ENCODE measurements at regions not wholly inside any gene's neighbourhood (a gene's known extent, or its start where the extent isn't known, plus 50 kb on each side); places are given as distances from the start of the nearest gene placed in this dataset.

- TF ChIP-seq POLR2A (IDR thresholded peaks at IDR 0.05) = no peak
- TF ChIP-seq, protein P1, sequence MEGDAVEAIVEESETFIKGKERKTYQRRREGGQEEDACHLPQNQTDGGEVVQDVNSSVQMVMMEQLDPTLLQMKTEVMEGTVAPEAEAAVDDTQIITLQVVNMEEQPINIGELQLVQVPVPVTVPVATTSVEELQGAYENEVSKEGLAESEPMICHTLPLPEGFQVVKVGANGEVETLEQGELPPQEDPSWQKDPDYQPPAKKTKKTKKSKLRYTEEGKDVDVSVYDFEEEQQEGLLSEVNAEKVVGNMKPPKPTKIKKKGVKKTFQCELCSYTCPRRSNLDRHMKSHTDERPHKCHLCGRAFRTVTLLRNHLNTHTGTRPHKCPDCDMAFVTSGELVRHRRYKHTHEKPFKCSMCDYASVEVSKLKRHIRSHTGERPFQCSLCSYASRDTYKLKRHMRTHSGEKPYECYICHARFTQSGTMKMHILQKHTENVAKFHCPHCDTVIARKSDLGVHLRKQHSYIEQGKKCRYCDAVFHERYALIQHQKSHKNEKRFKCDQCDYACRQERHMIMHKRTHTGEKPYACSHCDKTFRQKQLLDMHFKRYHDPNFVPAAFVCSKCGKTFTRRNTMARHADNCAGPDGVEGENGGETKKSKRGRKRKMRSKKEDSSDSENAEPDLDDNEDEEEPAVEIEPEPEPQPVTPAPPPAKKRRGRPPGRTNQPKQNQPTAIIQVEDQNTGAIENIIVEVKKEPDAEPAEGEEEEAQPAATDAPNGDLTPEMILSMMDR (IDR thresholded peaks at IDR 0.05) = no peak
Observed at GRCh38 chr7:125681508-125681907, 751.9 kb upstream of the POT1 start.
